PC-3 (cell line): ENCODE measurements at regions not wholly inside any gene's neighbourhood (a gene's known extent, or its start where the extent isn't known, plus 50 kb on each side); places are given as distances from the start of the nearest gene placed in this dataset.
"Not testable (repeated sequence)": the region's sequence is repeated elsewhere in the genome, so short reads cannot be mapped to it uniquely, and the experiment has no call there.

Source experiments
- ATAC-seq: fragments of 200-7000 bp; cut with Tn5 transposase; 2 replicates; pipeline ENCODE4 v1.9.1; 2020; ENCODE audit warnings: mild to moderate bottlenecking, moderate library complexity
- BruUV-seq: library from RNA; stranded (reverse); fragments of 400-500 nt; replicated peaks from 2 replicates; lab custom pipeline; 2021; lab: Mats Ljungman, UMichigan
- CTCF ChIA-PET: fragments of 300-600 bp; sonication (Branson Sonifier 250); formaldehyde crosslinking; loops from one replicate; lab custom pipeline; 2022; ENCODE audit warnings: antibody characterized with exemption; lab: Charles Lee
- POLR2A ChIA-PET: fragments of 300-600 bp; sonication (Branson Sonifier 250); formaldehyde crosslinking; loops from one replicate; lab custom pipeline; 2022; ENCODE audit warnings: antibody characterized with exemption; ENCODE audit not compliant: unreplicated experiment; lab: Charles Lee
- DNase-seq: peaks from one replicate; pipeline ENCODE4 v3.0.0-alpha.2; 2015
- H2AFZ ChIP-seq: fragments of 300-600 bp; sonication (generic); 2 replicates; pipeline ENCODE4 v1.6.0; 2016; ENCODE audit warnings: antibody characterized with exemption, low read length
- H3F3A ChIP-seq: fragments of 300-600 bp; sonication (generic); one replicate; pipeline ENCODE4 v1.6.0; 2017; ENCODE audit warnings: antibody characterized with exemption, low read length, control low read depth, mild to moderate bottlenecking; ENCODE audit not compliant: unreplicated experiment
- H3K27ac ChIP-seq: fragments of 300-600 bp; sonication (generic); 2 replicates; pipeline ENCODE4 v1.5.1; 2016; ENCODE audit warnings: mild to moderate bottlenecking, low read length
- H3K27me3 ChIP-seq: fragments of 300-600 bp; sonication (generic); 2 replicates; pipeline ENCODE4 v1.6.1; 2016; ENCODE audit warnings: low read length, mixed read lengths
- H3K36me3 ChIP-seq: fragments of 300-600 bp; sonication (generic); 2 replicates; pipeline ENCODE4 v1.6.1; 2016; ENCODE audit warnings: low read depth, mixed run types, low read length, mixed read lengths
- H3K4me1 ChIP-seq: fragments of 300-600 bp; sonication (generic); 2 replicates; pipeline ENCODE4 v1.5.1; 2016; ENCODE audit warnings: low read length; ENCODE audit not compliant: insufficient read depth
- H3K4me2 ChIP-seq: fragments of 300-600 bp; sonication (generic); 2 replicates; pipeline ENCODE4 v1.6.0; 2016; ENCODE audit warnings: low read length
- H3K4me3 ChIP-seq: fragments of 300-600 bp; sonication (generic); 2 replicates; pipeline ENCODE4 v1.5.1; 2016; ENCODE audit warnings: mild to moderate bottlenecking, low read length, mixed read lengths
- H3K79me2 ChIP-seq: fragments of 300-600 bp; sonication (generic); 2 replicates; pipeline ENCODE4 v1.6.1; 2017; ENCODE audit warnings: low read length, mixed read lengths
- H3K9ac ChIP-seq: fragments of 300-600 bp; sonication (generic); 2 replicates; pipeline ENCODE4 v1.6.0; 2016; ENCODE audit warnings: mild to moderate bottlenecking, low read length
- H3K9me2 ChIP-seq: fragments of 300-600 bp; sonication (generic); replicated peaks from 2 replicates; pipeline ENCODE4 v1.6.1; 2016; ENCODE audit warnings: mixed run types, low read length, mixed read lengths
- H3K9me3 ChIP-seq: fragments of 300-600 bp; sonication (generic); 2 replicates; pipeline ENCODE4 v1.6.1; 2016; ENCODE audit warnings: low read length, mixed read lengths
- H4K20me1 ChIP-seq: fragments of 300-600 bp; sonication (generic); 2 replicates; pipeline ENCODE4 v1.6.1; 2016; ENCODE audit warnings: low read length, mixed read lengths
- intact Hi-C: fragments of 100-400 bp; cut with micrococcal nuclease; formaldehyde crosslinking; loops from 2 replicates; pipeline ENCODE4 v1.9.0; 2023

DNA sequence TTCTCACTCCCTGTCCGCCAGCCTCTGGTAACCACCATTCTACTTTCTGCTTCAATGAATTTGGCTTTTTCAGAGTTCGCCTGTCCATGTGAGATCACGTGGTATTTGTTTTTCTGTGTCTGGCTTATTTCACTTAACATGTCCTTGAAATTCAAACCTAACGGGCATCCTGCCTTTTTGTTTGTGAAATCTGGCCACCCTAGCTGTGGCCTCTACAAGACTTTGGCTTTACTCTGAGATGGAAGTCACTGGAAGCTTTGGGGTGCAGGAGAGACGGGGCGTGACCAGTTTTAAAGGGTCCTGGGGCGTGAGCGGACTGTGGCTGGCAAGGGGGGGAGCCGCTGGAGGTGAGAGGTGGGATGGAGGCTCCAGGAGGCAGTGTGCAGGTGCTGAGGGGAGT lies 66.4 kb downstream of the PROP1 start:
- DNase-seq, H3K36me3 ChIP-seq, H3K4me2 ChIP-seq, BruUV-seq, intact Hi-C loops, H3F3A ChIP-seq, H3K9ac ChIP-seq, H3K9me2 ChIP-seq, POLR2A ChIA-PET, H2AFZ ChIP-seq, H3K79me2 ChIP-seq, H3K27ac ChIP-seq, H3K4me3 ChIP-seq, H3K9me3 ChIP-seq, H4K20me1 ChIP-seq, ATAC-seq, CTCF ChIA-PET, H3K27me3 ChIP-seq: not testable (repeated sequence)
- peaks cover 11% of the 10 kb centered on the region for H3K4me1 ChIP-seq

GRCh38 chr5:177927500-177927899 lies 68.5 kb downstream of the PROP1 start:
- ATAC-seq, CTCF ChIA-PET, DNase-seq, POLR2A ChIA-PET, intact Hi-C loops, H3K4me3 ChIP-seq, H3K4me2 ChIP-seq, H3F3A ChIP-seq, H2AFZ ChIP-seq, H3K36me3 ChIP-seq, BruUV-seq, H3K9me2 ChIP-seq, H4K20me1 ChIP-seq, H3K27ac ChIP-seq, H3K27me3 ChIP-seq, H3K9me3 ChIP-seq, H3K79me2 ChIP-seq, H3K9ac ChIP-seq: not testable (repeated sequence)
- peaks cover 11% of the 10 kb centered on the region for H3K4me1 ChIP-seq

DNA sequence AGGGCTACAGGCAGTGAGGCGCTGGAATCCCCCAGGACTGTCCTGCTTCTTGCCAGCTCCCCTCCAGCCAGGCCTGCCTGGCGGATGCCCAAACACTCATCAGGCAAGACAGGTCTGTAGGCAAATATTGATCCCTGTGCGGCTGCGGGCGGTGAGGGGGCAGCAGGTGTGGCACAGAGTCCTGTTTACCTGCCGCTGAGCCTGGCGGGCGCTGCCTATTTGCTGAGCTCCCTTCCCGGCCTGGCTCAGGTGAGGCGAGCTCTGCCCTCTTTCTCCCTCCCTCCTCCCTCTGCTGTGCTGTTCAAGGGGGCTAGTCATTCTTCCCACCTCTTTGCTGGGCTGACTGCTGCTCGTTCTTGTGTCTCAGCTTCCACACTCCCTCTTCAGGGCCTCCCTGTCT lies 71.5 kb downstream of the PROP1 start:
- H3K9ac ChIP-seq, H3K36me3 ChIP-seq, BruUV-seq, H4K20me1 ChIP-seq, DNase-seq, H2AFZ ChIP-seq, CTCF ChIA-PET, H3F3A ChIP-seq, H3K27me3 ChIP-seq, H3K4me1 ChIP-seq, H3K9me2 ChIP-seq, H3K27ac ChIP-seq, POLR2A ChIA-PET, intact Hi-C loops, H3K4me2 ChIP-seq, H3K4me3 ChIP-seq, H3K9me3 ChIP-seq, H3K79me2 ChIP-seq: not testable (repeated sequence)
- peak; percentile 79 for ATAC-seq

- BruUV-seq, H3K4me2 ChIP-seq, H3K27me3 ChIP-seq, H4K20me1 ChIP-seq, H3K9me3 ChIP-seq, H3F3A ChIP-seq, H3K9ac ChIP-seq, CTCF ChIA-PET, H3K27ac ChIP-seq, POLR2A ChIA-PET, H3K4me3 ChIP-seq, H2AFZ ChIP-seq, H3K36me3 ChIP-seq, H3K79me2 ChIP-seq, H3K4me1 ChIP-seq, ATAC-seq, intact Hi-C loops, H3K9me2 ChIP-seq, DNase-seq: not testable (repeated sequence)
Observed at GRCh38 chr5:177923837-177924236, 72.2 kb downstream of the PROP1 start.

GRCh38 chr5:177923189-177923588 lies 72.9 kb downstream of the PROP1 start:
- H3K9me3 ChIP-seq, H3K9ac ChIP-seq, H3K27ac ChIP-seq, H3K27me3 ChIP-seq, H3K9me2 ChIP-seq, intact Hi-C loops, H4K20me1 ChIP-seq, DNase-seq, BruUV-seq, H3F3A ChIP-seq, H3K36me3 ChIP-seq, H3K4me3 ChIP-seq, ATAC-seq, H2AFZ ChIP-seq, H3K4me1 ChIP-seq, POLR2A ChIA-PET, H3K4me2 ChIP-seq, CTCF ChIA-PET, H3K79me2 ChIP-seq: not testable (repeated sequence)

DNA sequence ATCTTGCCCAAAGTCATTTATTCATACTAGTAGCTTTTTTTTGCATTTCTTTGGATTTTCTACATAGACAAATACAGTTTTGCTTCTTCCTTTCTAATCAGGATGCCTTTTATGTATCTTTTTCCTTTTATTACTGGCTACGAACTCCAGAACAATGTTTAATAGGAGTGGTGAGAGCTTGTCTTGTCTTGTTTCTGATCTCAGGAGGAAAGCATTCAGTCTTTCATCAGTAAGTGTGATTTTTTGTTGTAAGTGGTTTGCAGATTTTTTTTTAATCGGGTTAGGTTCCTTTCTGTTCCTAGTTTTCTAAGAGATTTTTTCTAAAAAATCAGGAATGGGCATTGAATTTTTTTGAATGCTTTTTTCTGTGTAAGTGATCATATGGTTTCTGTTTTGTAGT lies 86.8 kb downstream of the PROP1 start:
- H3K9me3 ChIP-seq, ATAC-seq, DNase-seq, H3K79me2 ChIP-seq, H3K27me3 ChIP-seq, CTCF ChIA-PET, H3K4me2 ChIP-seq, H3F3A ChIP-seq, H2AFZ ChIP-seq, H3K27ac ChIP-seq, H3K9me2 ChIP-seq, H3K36me3 ChIP-seq, H3K4me1 ChIP-seq, BruUV-seq, POLR2A ChIA-PET, H4K20me1 ChIP-seq, H3K9ac ChIP-seq, intact Hi-C loops, H3K4me3 ChIP-seq: not testable (repeated sequence)

DNA sequence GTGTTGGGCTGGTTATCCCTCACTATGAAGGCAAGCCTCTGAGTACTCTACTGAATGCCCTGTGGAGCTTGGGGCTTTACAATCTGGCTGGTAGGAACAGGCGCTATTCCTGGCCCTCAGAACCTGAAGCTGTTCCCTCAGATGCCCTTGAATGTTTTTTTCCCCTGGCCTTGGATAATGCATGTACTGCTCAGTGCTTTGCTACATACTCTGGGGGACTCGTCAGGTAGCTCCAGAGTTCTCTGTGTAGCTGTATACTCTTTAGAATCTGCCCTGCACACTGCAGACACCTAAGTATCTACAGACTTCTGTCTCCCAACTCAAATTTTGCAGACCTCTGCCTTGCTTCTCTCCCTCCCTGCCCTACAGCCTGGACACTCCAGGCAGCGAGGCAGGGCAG lies 93.2 kb downstream of the PROP1 start:
- H3K9ac ChIP-seq, POLR2A ChIA-PET, H3K4me3 ChIP-seq, BruUV-seq, H4K20me1 ChIP-seq, H3K36me3 ChIP-seq, intact Hi-C loops, H3K79me2 ChIP-seq, H2AFZ ChIP-seq, H3K9me3 ChIP-seq, H3K27me3 ChIP-seq, H3F3A ChIP-seq, ATAC-seq, H3K4me1 ChIP-seq, H3K27ac ChIP-seq, CTCF ChIA-PET, DNase-seq, H3K9me2 ChIP-seq, H3K4me2 ChIP-seq: not testable (repeated sequence)
